ENCODE measurements at regions not wholly inside any gene's neighbourhood (a gene's known extent, or its start where the extent isn't known, plus 50 kb on each side); places are given as distances from the start of the nearest gene placed in this dataset.
"Not testable (repeated sequence)": the region's sequence is repeated elsewhere in the genome, so short reads cannot be mapped to it uniquely, and the experiment has no call there.

DNA sequence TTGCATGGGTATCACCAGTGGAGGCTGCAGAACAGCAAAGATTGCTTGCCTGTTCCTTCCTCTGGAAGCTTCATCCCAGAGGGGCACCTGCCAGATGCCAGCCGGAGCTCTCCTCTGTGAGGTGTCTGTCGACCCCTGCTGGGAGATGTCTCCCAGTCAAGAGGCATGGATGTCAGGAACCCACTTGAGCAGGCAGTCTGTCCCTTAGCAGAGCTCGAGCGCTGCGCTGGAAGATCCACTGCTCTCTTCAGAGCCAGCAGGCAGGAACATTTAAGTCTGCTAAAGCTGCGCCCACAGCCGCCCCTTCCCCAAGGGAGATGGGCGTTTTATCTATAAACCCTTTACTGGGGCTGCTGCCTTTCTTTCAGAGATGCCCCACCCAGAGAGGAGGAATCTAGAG, 126.3 kb upstream of the ST6GALNAC5 start:
- H2AFZ ChIP-seq (ENCODE audit: low read depth, low read length, poor library complexity, severe bottlenecking); H3K4me1 ChIP-seq (ENCODE audit: control insufficient read depth in 1 of 2, insufficient read depth in 2 of 2, low read length in 2 of 2); H3K27ac ChIP-seq (ENCODE audit: low read depth, low read length); H3K27me3 ChIP-seq (ENCODE audit: insufficient read depth, low read length); BruUV-seq (replicated peaks); POLR2A ChIA-PET; H3K9me2 ChIP-seq (ENCODE audit: insufficient read depth); H3K79me2 ChIP-seq (ENCODE audit: insufficient read depth, low read length); H3K4me2 ChIP-seq (ENCODE audit: low read length); ATAC-seq; H3K9ac ChIP-seq (ENCODE audit: low read length); H3K9me3 ChIP-seq (ENCODE audit: control insufficient read depth in 1 of 2, insufficient read depth in 1 of 2, low read depth in 1 of 2, low read length in 2 of 2); CTCF ChIA-PET; H3K4me3 ChIP-seq (replicated peaks in 1 of 2; ENCODE audit: low read depth in 1 of 2, low read length in 2 of 2); RAD21 ChIA-PET (ENCODE audit: low non-redundant PET in 1 of 2, low total read pairs in 2 of 2, uncharacterized antibody in 2 of 2, unreplicated experiment in 2 of 2); H3K36me3 ChIP-seq (ENCODE audit: control insufficient read depth in 1 of 2, insufficient read depth in 2 of 2, low read length in 2 of 2); H4K20me1 ChIP-seq (ENCODE audit: insufficient read depth); DNase-seq (ENCODE audit: low read depth, low spot score): not testable (repeated sequence)
- TF ChIP-seq RAD21 (IDR thresholded peaks at IDR 0.05; ENCODE audit: low read depth), result peak; percentile 36; the same call in 1 of the 2 replicates
- intact Hi-C loops (cut with micrococcal nuclease), result loop anchor here (2.0 kb wide), 1 partner anchor 586 kb away; no protein-coding TSS in a partner anchor

DNA sequence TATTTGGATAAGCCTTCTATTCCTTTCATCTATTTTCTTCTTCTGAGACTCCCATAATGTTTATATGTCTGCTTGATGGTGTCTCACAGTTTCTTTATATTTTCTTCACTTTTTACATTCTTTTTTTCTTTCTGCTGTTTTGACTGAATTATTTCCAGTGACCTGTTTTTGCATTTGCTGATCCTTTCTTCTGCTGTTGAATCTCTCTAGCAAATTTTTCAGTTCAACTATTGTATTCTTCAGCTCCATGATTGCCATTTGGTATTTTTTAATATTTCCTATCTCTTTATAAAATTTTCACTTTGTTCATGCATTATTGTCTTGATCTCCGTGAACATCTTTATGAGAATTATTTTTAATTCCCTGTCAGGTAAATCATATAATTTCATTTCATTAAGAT, 122.3 kb upstream of the ST6GALNAC5 start:
- no peak for TF ChIP-seq EGR1 (IDR thresholded peaks at IDR 0.05; ENCODE audit: low read depth)
- TF ChIP-seq, protein P1, sequence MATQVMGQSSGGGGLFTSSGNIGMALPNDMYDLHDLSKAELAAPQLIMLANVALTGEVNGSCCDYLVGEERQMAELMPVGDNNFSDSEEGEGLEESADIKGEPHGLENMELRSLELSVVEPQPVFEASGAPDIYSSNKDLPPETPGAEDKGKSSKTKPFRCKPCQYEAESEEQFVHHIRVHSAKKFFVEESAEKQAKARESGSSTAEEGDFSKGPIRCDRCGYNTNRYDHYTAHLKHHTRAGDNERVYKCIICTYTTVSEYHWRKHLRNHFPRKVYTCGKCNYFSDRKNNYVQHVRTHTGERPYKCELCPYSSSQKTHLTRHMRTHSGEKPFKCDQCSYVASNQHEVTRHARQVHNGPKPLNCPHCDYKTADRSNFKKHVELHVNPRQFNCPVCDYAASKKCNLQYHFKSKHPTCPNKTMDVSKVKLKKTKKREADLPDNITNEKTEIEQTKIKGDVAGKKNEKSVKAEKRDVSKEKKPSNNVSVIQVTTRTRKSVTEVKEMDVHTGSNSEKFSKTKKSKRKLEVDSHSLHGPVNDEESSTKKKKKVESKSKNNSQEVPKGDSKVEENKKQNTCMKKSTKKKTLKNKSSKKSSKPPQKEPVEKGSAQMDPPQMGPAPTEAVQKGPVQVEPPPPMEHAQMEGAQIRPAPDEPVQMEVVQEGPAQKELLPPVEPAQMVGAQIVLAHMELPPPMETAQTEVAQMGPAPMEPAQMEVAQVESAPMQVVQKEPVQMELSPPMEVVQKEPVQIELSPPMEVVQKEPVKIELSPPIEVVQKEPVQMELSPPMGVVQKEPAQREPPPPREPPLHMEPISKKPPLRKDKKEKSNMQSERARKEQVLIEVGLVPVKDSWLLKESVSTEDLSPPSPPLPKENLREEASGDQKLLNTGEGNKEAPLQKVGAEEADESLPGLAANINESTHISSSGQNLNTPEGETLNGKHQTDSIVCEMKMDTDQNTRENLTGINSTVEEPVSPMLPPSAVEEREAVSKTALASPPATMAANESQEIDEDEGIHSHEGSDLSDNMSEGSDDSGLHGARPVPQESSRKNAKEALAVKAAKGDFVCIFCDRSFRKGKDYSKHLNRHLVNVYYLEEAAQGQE (IDR thresholded peaks at IDR 0.05; ENCODE audit: low read depth), result no peak
- TF ChIP-seq SP1 (IDR thresholded peaks at IDR 0.05; ENCODE audit: low read depth), result no peak
- no peak for TF ChIP-seq MAX (IDR thresholded peaks at IDR 0.05)
- TF ChIP-seq SRF (IDR thresholded peaks at IDR 0.05; ENCODE audit: low read depth), result no peak
- no peak for TF ChIP-seq CEBPB (IDR thresholded peaks at IDR 0.05; ENCODE audit: low read depth)
- no peak for TF ChIP-seq ELF1 (IDR thresholded peaks at IDR 0.05; ENCODE audit: borderline replicate concordance, low read depth)
- no peak for TF ChIP-seq CBX3 (IDR thresholded peaks at IDR 0.05; ENCODE audit: low read depth)
- TF ChIP-seq JUND (IDR thresholded peaks at IDR 0.05), result no peak
- no peak for TF ChIP-seq RAD21 (IDR thresholded peaks at IDR 0.05; ENCODE audit: low read depth)
- TF ChIP-seq POLR2A (IDR thresholded peaks at IDR 0.05; ENCODE audit: borderline replicate concordance, extremely low read depth, insufficient read depth, insufficient read length), result no peak
- TF ChIP-seq EZH2 (IDR thresholded peaks at IDR 0.05), result no peak
- TF ChIP-seq, protein P2, sequence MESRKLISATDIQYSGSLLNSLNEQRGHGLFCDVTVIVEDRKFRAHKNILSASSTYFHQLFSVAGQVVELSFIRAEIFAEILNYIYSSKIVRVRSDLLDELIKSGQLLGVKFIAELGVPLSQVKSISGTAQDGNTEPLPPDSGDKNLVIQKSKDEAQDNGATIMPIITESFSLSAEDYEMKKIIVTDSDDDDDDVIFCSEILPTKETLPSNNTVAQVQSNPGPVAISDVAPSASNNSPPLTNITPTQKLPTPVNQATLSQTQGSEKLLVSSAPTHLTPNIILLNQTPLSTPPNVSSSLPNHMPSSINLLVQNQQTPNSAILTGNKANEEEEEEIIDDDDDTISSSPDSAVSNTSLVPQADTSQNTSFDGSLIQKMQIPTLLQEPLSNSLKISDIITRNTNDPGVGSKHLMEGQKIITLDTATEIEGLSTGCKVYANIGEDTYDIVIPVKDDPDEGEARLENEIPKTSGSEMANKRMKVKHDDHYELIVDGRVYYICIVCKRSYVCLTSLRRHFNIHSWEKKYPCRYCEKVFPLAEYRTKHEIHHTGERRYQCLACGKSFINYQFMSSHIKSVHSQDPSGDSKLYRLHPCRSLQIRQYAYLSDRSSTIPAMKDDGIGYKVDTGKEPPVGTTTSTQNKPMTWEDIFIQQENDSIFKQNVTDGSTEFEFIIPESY (IDR thresholded peaks at IDR 0.05; ENCODE audit: extremely low read depth, insufficient replicate concordance, low read length), result no peak
- TF ChIP-seq YY1 (IDR thresholded peaks at IDR 0.05; ENCODE audit: extremely low read depth, insufficient replicate concordance, low read depth, low read length), result no peak
- TF ChIP-seq TCF7L2 (IDR thresholded peaks at IDR 0.05; ENCODE audit: borderline replicate concordance, extremely low read depth, insufficient read depth, insufficient read length), result no peak
- H3K4me1 ChIP-seq (ENCODE audit: control insufficient read depth in 1 of 2, insufficient read depth in 2 of 2, low read length in 2 of 2), result no peaks in the 10 kb centered on the region
- intact Hi-C loops (cut with micrococcal nuclease), result no loop called here
- no peaks in the 10 kb centered on the region for H3K27me3 ChIP-seq (ENCODE audit: insufficient read depth, low read length)
- no TSS peak for BruUV-seq (replicated peaks)
- ChIA-PET POLR2A (no interaction called here), CTCF (no interaction called here), RAD21 (ENCODE audit: low non-redundant PET in 1 of 2, low total read pairs in 2 of 2, uncharacterized antibody in 2 of 2, unreplicated experiment in 2 of 2) (no interaction called here)
- no peaks in the 10 kb centered on the region for H3K79me2 ChIP-seq (ENCODE audit: insufficient read depth, low read length)
- no peaks in the 10 kb centered on the region for H3K9me3 ChIP-seq (ENCODE audit: control insufficient read depth in 1 of 2, insufficient read depth in 1 of 2, low read depth in 1 of 2, low read length in 2 of 2)
- H3K4me2 ChIP-seq (ENCODE audit: low read length), result no peak overlapping the region
- no peak overlapping the region for H3K9ac ChIP-seq (ENCODE audit: low read length)
- no peak overlapping the region for H3K27ac ChIP-seq (ENCODE audit: low read depth, low read length)
- no peak overlapping the region for H3K4me3 ChIP-seq (replicated peaks in 1 of 2; ENCODE audit: low read depth in 1 of 2, low read length in 2 of 2)
- H3K9me2 ChIP-seq (ENCODE audit: insufficient read depth), result no peaks in the 10 kb centered on the region
- no peak overlapping the region for H2AFZ ChIP-seq (ENCODE audit: low read depth, low read length, poor library complexity, severe bottlenecking)
- no peak for ATAC-seq
- H3K36me3 ChIP-seq (ENCODE audit: control insufficient read depth in 1 of 2, insufficient read depth in 2 of 2, low read length in 2 of 2), result no peaks in the 10 kb centered on the region
- no peaks in the 10 kb centered on the region for H4K20me1 ChIP-seq (ENCODE audit: insufficient read depth)
- no peak for DNase-seq (ENCODE audit: low read depth, low spot score)

Data from HCT116 (cell line).